ENCODE measurements at regions not wholly inside any gene's neighbourhood (a gene's known extent, or its start where the extent isn't known, plus 50 kb on each side); places are given as distances from the start of the nearest gene placed in this dataset.

GRCh38 chr3:103055021-103055520 lies 620.3 kb downstream of the ZPLD1 start:
- no peak for DNase-seq (ENCODE audit: low spot score)
- no peak overlapping the region for H3K4me3 ChIP-seq
- no peaks in the 10 kb centered on the region for H3K27me3 ChIP-seq
- H2AFZ ChIP-seq: no peak overlapping the region
- no peaks in the 10 kb centered on the region for H3K9me2 ChIP-seq (replicated peaks; ENCODE audit: insufficient read depth)
- no peaks in the 10 kb centered on the region for H4K20me1 ChIP-seq (ENCODE audit: insufficient read depth, poor library complexity, severe bottlenecking)
- WGBS (ENCODE audit: low lambda C conversion rate, missing lambda C conversion rate): 39% methylated on average over 2 of the region's 2 CpGs
- no peaks in the 10 kb centered on the region for H3K36me3 ChIP-seq (replicated peaks; ENCODE audit: insufficient read depth, low read depth)
- no peaks in the 10 kb centered on the region for H3K9me3 ChIP-seq (ENCODE audit: low read depth)
- no peaks in the 10 kb centered on the region for H3K79me2 ChIP-seq
- H3K4me1 ChIP-seq (ENCODE audit: insufficient read depth): peaks cover 21% of the 10 kb centered on the region
- TF ChIP-seq EZH2 (IDR thresholded peaks at IDR 0.05; ENCODE audit: borderline replicate concordance) (no peak), EZH2phosphoT487 (IDR thresholded peaks at IDR 0.05; ENCODE audit: low read depth, severe bottlenecking, unreplicated experiment) (no peak), CTCF (IDR thresholded peaks at IDR 0.05; ENCODE audit: poor library complexity) (no peak)
- H3K27ac ChIP-seq: peak overlapping the region; percentile 87
- H3K4me2 ChIP-seq: no peak overlapping the region

GRCh38 chr3:103056542-103056941 lies 621.7 kb downstream of the ZPLD1 start:
- H3K4me3 ChIP-seq: no peak overlapping the region
- H3K27me3 ChIP-seq: no peaks in the 10 kb centered on the region
- no peaks in the 10 kb centered on the region for H3K79me2 ChIP-seq
- peak; percentile 56 for DNase-seq (ENCODE audit: low spot score)
- no peak for TF ChIP-seq EZH2 (IDR thresholded peaks at IDR 0.05; ENCODE audit: borderline replicate concordance)
- TF ChIP-seq CTCF (IDR thresholded peaks at IDR 0.05; ENCODE audit: poor library complexity): no peak
- no peak for TF ChIP-seq EZH2phosphoT487 (IDR thresholded peaks at IDR 0.05; ENCODE audit: low read depth, severe bottlenecking, unreplicated experiment)
- H3K9me2 ChIP-seq (replicated peaks; ENCODE audit: insufficient read depth): no peaks in the 10 kb centered on the region
- H2AFZ ChIP-seq: peak overlapping the region; percentile 34
- H4K20me1 ChIP-seq (ENCODE audit: insufficient read depth, poor library complexity, severe bottlenecking): no peaks in the 10 kb centered on the region
- no peaks in the 10 kb centered on the region for H3K36me3 ChIP-seq (replicated peaks; ENCODE audit: insufficient read depth, low read depth)
- 48% methylated on average over 3 of the region's 3 CpGs for WGBS (ENCODE audit: low lambda C conversion rate, missing lambda C conversion rate)
- peak overlapping the region; percentile 87 for H3K27ac ChIP-seq
- H3K4me2 ChIP-seq: peak overlapping the region; percentile 55
- H3K4me1 ChIP-seq (ENCODE audit: insufficient read depth): peaks cover 21% of the 10 kb centered on the region
- no peaks in the 10 kb centered on the region for H3K9me3 ChIP-seq (ENCODE audit: low read depth)

GRCh38 chr3:103057003-103057402 lies 622.2 kb downstream of the ZPLD1 start:
- 88% methylated on average over 6 of the region's 6 CpGs for WGBS (ENCODE audit: low lambda C conversion rate, missing lambda C conversion rate)
- H3K79me2 ChIP-seq: no peaks in the 10 kb centered on the region
- TF ChIP-seq CTCF (IDR thresholded peaks at IDR 0.05; ENCODE audit: poor library complexity): peak; percentile 2
- no peak for TF ChIP-seq EZH2phosphoT487 (IDR thresholded peaks at IDR 0.05; ENCODE audit: low read depth, severe bottlenecking, unreplicated experiment)
- no peak for TF ChIP-seq EZH2 (IDR thresholded peaks at IDR 0.05; ENCODE audit: borderline replicate concordance)
- no peaks in the 10 kb centered on the region for H3K27me3 ChIP-seq
- no peaks in the 10 kb centered on the region for H3K9me2 ChIP-seq (replicated peaks; ENCODE audit: insufficient read depth)
- peaks cover 21% of the 10 kb centered on the region for H3K4me1 ChIP-seq (ENCODE audit: insufficient read depth)
- H2AFZ ChIP-seq: peak overlapping the region; percentile 34
- peak overlapping the region; percentile 87 for H3K27ac ChIP-seq
- H4K20me1 ChIP-seq (ENCODE audit: insufficient read depth, poor library complexity, severe bottlenecking): no peaks in the 10 kb centered on the region
- H3K9me3 ChIP-seq (ENCODE audit: low read depth): no peaks in the 10 kb centered on the region
- peak; percentile 8 for DNase-seq (ENCODE audit: low spot score)
- H3K4me3 ChIP-seq: no peak overlapping the region
- no peaks in the 10 kb centered on the region for H3K36me3 ChIP-seq (replicated peaks; ENCODE audit: insufficient read depth, low read depth)
- peak overlapping the region; percentile 55 for H3K4me2 ChIP-seq

GRCh38 chr3:103057487-103057886 lies 622.7 kb downstream of the ZPLD1 start:
- Histone ChIP-seq H3K4me2 (no peak overlapping the region), H3K36me3 (replicated peaks; ENCODE audit: insufficient read depth, low read depth) (no peaks in the 10 kb centered on the region), H2AFZ (peak overlapping the region; percentile 34), H4K20me1 (ENCODE audit: insufficient read depth, poor library complexity, severe bottlenecking) (no peaks in the 10 kb centered on the region), H3K4me3 (no peak overlapping the region), H3K27ac (peak overlapping the region; percentile 87), H3K9me2 (replicated peaks; ENCODE audit: insufficient read depth) (no peaks in the 10 kb centered on the region), H3K27me3 (no peaks in the 10 kb centered on the region), H3K9me3 (ENCODE audit: low read depth) (no peaks in the 10 kb centered on the region), H3K79me2 (no peaks in the 10 kb centered on the region), H3K4me1 (ENCODE audit: insufficient read depth) (peaks cover 21% of the 10 kb centered on the region)
- no peak for DNase-seq (ENCODE audit: low spot score)
- TF ChIP-seq EZH2 (IDR thresholded peaks at IDR 0.05; ENCODE audit: borderline replicate concordance): no peak
- no peak for TF ChIP-seq EZH2phosphoT487 (IDR thresholded peaks at IDR 0.05; ENCODE audit: low read depth, severe bottlenecking, unreplicated experiment)
- TF ChIP-seq CTCF (IDR thresholded peaks at IDR 0.05; ENCODE audit: poor library complexity): no peak
